ENCODE measurements at regions not wholly inside any gene's neighbourhood (a gene's known extent, or its start where the extent isn't known, plus 50 kb on each side); places are given as distances from the start of the nearest gene placed in this dataset.

- no peak overlapping the region for H3K4me3 Mint-ChIP-seq
- intact Hi-C loops (cut with micrococcal nuclease): no loop called here
- DNase-seq: no peak
- no peak overlapping the region for H3K27ac Mint-ChIP-seq
- no peaks in the 10 kb centered on the region for H3K4me1 Mint-ChIP-seq (ENCODE audit: low read depth)
- ChIA-PET POLR2A (no interaction called here), CTCF (no interaction called here)
- peaks cover 8% of the 10 kb centered on the region for H3K9me3 Mint-ChIP-seq
- H3K27me3 Mint-ChIP-seq: no peaks in the 10 kb centered on the region
- no peaks in the 10 kb centered on the region for H3K36me3 Mint-ChIP-seq
Observed at GRCh38 chr2:83058683-83059082, 1400.4 kb downstream of the SUCLG1 start.

DNA sequence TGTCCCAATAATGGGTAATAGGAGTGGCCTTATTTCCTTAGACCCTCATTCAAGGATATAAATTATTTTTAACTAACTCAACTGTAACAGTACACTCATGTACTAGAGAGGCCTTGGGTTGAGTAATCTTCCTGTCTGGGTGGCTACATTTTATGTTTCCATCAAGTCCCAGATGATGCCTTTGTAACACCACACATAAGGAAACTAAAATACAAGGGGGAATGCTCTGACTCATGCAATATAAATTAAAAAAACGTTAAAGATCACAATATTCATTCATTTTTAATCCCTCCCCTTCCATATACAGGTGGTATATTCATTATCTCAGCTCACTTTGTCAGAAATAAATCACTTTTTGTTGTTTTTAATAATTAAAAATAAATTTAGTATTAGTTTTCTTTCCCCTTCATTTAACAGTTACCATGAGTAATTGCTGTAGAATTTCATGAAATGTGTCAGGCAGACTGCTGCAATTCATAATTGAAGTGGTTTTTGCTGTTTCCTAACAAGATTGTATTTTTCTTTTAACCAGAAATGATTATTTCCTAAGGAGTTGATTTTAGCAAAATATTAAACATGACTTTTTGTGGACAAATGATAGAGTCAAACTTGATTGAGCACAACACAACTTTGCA is 1403.6 kb downstream of the SUCLG1 start:
- CTCF ChIA-PET: no interaction called here

GRCh38 chr2:83054751-83055150 is 1404.3 kb downstream of the SUCLG1 start:
- no peaks in the 10 kb centered on the region for H3K36me3 Mint-ChIP-seq
- ChIA-PET POLR2A (no interaction called here), CTCF (no interaction called here)
- no peak overlapping the region for H3K27ac Mint-ChIP-seq
- no peaks in the 10 kb centered on the region for H3K4me1 Mint-ChIP-seq (ENCODE audit: low read depth)
- no peak overlapping the region for H3K4me3 Mint-ChIP-seq
- DNase-seq: no peak
- intact Hi-C loops (cut with micrococcal nuclease): no loop called here
- no peaks in the 10 kb centered on the region for H3K27me3 Mint-ChIP-seq
- peaks cover 6% of the 10 kb centered on the region for H3K9me3 Mint-ChIP-seq

More for the DNA sequence above, 1403.6 kb downstream of the SUCLG1 start:
- Mint-ChIP-seq H3K4me1 (ENCODE audit: low read depth) (no peaks in the 10 kb centered on the region), H3K36me3 (no peaks in the 10 kb centered on the region), H3K27me3 (no peaks in the 10 kb centered on the region), H3K4me3 (no peak overlapping the region), H3K27ac (no peak overlapping the region), H3K9me3 (peaks cover 6% of the 10 kb centered on the region)
- POLR2A ChIA-PET: no interaction called here
- intact Hi-C loops (cut with micrococcal nuclease): no loop called here
- DNase-seq: no peak

DNA sequence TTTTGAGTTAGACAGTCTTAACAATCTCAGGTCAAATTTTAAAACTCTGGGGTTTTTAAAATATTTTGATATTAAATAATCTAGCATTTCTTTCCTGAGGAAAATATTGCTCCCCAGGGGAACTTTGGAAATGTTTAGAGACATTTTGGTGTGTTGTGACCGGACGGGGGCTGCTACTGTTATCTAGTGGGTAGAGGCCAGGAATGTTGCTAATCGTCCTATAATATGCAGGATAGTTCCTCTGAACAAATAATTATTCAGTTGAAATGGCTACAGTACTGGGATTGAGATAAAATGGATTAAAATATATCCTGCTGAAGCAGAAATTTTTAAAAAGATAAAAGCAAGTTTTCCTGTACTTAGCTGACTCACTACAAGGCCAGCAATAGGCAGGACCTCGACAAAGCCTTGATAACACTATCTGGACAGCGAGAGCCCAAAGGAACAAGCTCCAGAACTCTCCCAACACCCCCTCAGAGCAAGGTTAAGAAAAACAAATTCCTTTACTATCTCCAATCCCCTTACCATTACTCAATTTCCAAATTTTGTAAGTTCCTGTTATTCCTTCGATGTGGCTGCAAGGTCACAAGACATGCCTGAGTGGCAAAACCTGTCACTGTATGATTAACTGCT is 1407.4 kb downstream of the SUCLG1 start:
- Mint-ChIP-seq H3K27me3 (no peaks in the 10 kb centered on the region), H3K4me1 (ENCODE audit: low read depth) (no peaks in the 10 kb centered on the region), H3K9me3 (no peaks in the 10 kb centered on the region), H3K27ac (no peak overlapping the region), H3K36me3 (no peaks in the 10 kb centered on the region), H3K4me3 (no peak overlapping the region)
- intact Hi-C loops (cut with micrococcal nuclease): no loop called here
- ChIA-PET CTCF (no interaction called here), POLR2A (no interaction called here)
- no peak for DNase-seq

GRCh38 chr2:83042053-83042452 is 1417.0 kb downstream of the SUCLG1 start:
- ChIA-PET POLR2A (no interaction called here), CTCF (no interaction called here)
- H3K27ac Mint-ChIP-seq: no peak overlapping the region
- no peaks in the 10 kb centered on the region for H3K36me3 Mint-ChIP-seq
- peaks cover 7% of the 10 kb centered on the region for H3K9me3 Mint-ChIP-seq
- H3K4me3 Mint-ChIP-seq: no peak overlapping the region
- DNase-seq: no peak
- H3K27me3 Mint-ChIP-seq: no peaks in the 10 kb centered on the region
- H3K4me1 Mint-ChIP-seq (ENCODE audit: low read depth): no peaks in the 10 kb centered on the region
- intact Hi-C loops (cut with micrococcal nuclease): no loop called here

- Mint-ChIP-seq H3K27me3 (no peaks in the 10 kb centered on the region), H3K4me3 (no peak overlapping the region), H3K9me3 (peaks cover 17% of the 10 kb centered on the region), H3K36me3 (no peaks in the 10 kb centered on the region), H3K4me1 (ENCODE audit: low read depth) (no peaks in the 10 kb centered on the region), H3K27ac (no peak overlapping the region)
- DNase-seq: no peak
- POLR2A ChIA-PET: no interaction called here
- CTCF ChIA-PET: no interaction called here
- intact Hi-C loops (cut with micrococcal nuclease): no loop called here
Observed at GRCh38 chr2:83022631-83023210, 1436.4 kb downstream of the SUCLG1 start.

GRCh38 chr2:83017366-83018090 is 1441.6 kb downstream of the SUCLG1 start:
- intact Hi-C loops (cut with micrococcal nuclease): no loop called here
- no peaks in the 10 kb centered on the region for H3K4me1 Mint-ChIP-seq (ENCODE audit: low read depth)
- no peaks in the 10 kb centered on the region for H3K27me3 Mint-ChIP-seq
- no peak for DNase-seq
- no peaks in the 10 kb centered on the region for H3K36me3 Mint-ChIP-seq
- peaks cover 17% of the 10 kb centered on the region for H3K9me3 Mint-ChIP-seq
- POLR2A ChIA-PET: no interaction called here
- CTCF ChIA-PET: no interaction called here
- no peak overlapping the region for H3K27ac Mint-ChIP-seq
- no peak overlapping the region for H3K4me3 Mint-ChIP-seq

DNA sequence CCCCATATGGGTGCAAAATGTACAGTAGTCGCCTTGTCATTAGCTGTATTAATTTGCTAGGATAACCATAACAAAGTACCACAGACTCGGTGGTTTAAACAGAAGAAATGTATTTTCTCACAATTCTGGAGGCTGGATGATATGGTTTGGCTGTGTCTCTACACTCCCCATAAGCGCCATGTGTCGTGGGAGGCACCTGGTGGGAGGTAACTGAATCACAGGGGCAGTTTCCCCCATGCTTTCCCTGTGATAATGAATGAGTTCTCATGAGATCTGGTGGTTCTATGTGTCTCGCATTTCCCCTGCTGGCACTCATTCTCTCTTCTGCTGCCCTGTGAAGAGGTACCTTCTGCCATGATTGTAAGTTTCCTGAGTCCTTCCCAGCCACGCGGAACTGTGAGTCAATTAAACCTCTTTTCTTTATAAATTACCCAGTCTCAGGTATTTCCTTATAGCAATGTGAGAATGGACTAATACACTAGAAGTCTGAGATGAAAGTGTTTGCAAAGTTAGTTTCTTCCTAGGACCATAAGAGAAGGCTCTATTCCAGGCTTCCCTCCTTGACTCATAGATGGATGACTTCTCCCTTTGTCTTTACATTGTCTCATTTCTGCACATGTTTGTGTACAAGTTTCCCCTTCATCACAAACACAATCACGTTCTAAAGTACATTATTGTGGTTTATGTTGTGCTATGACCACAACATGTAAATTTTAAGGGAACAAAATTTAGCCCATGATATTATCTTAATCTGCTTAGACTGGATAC is 1442.6 kb downstream of the SUCLG1 start:
- no peaks in the 10 kb centered on the region for H3K36me3 Mint-ChIP-seq
- no peaks in the 10 kb centered on the region for H3K4me1 Mint-ChIP-seq (ENCODE audit: low read depth)
- DNase-seq: no peak
- H3K4me3 Mint-ChIP-seq: no peak overlapping the region
- ChIA-PET POLR2A (no interaction called here), CTCF (no interaction called here)
- H3K27ac Mint-ChIP-seq: no peak overlapping the region
- no peaks in the 10 kb centered on the region for H3K27me3 Mint-ChIP-seq
- intact Hi-C loops (cut with micrococcal nuclease): no loop called here
- peaks cover 17% of the 10 kb centered on the region for H3K9me3 Mint-ChIP-seq

DNA sequence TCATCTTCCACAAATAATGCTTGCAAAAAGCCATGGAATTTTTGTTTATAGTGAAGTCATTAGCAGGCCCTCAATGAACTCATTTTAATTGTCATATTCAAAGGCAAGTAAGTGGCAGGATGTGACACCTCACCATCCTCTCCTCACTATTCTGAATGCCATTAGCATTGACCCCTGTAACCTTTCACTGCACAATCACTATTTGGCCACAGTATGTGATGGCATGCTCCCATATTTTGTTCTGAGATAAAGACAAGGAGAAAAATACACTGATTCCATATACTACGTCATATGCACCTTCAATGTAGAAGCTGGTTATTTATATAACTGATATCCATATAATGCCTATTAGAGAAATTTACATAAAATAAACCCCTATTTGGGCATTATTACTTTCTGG is 1443.2 kb downstream of the SUCLG1 start:
- H3K4me3 Mint-ChIP-seq: no peak overlapping the region
- H3K36me3 Mint-ChIP-seq: no peaks in the 10 kb centered on the region
- no peak for DNase-seq
- POLR2A ChIA-PET: no interaction called here
- H3K27me3 Mint-ChIP-seq: no peaks in the 10 kb centered on the region
- intact Hi-C loops (cut with micrococcal nuclease): no loop called here
- H3K27ac Mint-ChIP-seq: no peak overlapping the region
- no peaks in the 10 kb centered on the region for H3K4me1 Mint-ChIP-seq (ENCODE audit: low read depth)
- H3K9me3 Mint-ChIP-seq: peaks cover 15% of the 10 kb centered on the region
- CTCF ChIA-PET: no interaction called here

- Mint-ChIP-seq H3K36me3 (no peaks in the 10 kb centered on the region), H3K27ac (no peak overlapping the region), H3K4me1 (ENCODE audit: low read depth) (no peaks in the 10 kb centered on the region), H3K9me3 (peaks cover 11% of the 10 kb centered on the region), H3K4me3 (no peak overlapping the region), H3K27me3 (no peaks in the 10 kb centered on the region)
- POLR2A ChIA-PET: no interaction called here
- intact Hi-C loops (cut with micrococcal nuclease): no loop called here
- CTCF ChIA-PET: no interaction called here
- DNase-seq: no peak
Observed at GRCh38 chr2:83015035-83015715, 1443.9 kb downstream of the SUCLG1 start.

DNA sequence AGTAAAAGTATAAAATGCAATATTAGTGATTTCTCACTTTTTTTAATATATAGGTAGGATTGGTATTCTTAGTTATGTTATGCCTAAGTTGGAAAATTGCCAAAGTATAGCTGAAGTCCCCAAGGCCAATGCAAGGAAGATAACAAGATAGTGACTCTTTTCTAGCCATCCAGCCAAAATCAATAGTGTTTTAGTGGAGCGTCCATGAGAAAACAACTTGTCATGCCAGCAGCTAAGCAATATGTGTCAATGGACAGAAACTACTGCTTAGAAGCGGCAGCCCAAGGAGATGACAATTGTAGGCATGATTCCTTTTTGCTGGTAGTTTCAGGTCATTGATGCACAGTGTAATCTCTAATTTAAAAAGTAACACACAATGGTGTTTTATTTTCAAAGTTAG is 1444.6 kb downstream of the SUCLG1 start:
- H3K4me3 Mint-ChIP-seq: no peak overlapping the region
- POLR2A ChIA-PET: no interaction called here
- peaks cover 11% of the 10 kb centered on the region for H3K9me3 Mint-ChIP-seq
- intact Hi-C loops (cut with micrococcal nuclease): no loop called here
- CTCF ChIA-PET: no interaction called here
- DNase-seq: no peak
- H3K27me3 Mint-ChIP-seq: no peaks in the 10 kb centered on the region
- H3K4me1 Mint-ChIP-seq (ENCODE audit: low read depth): no peaks in the 10 kb centered on the region
- H3K36me3 Mint-ChIP-seq: no peaks in the 10 kb centered on the region
- no peak overlapping the region for H3K27ac Mint-ChIP-seq

GRCh38 chr2:83006961-83007360 is 1452.1 kb downstream of the SUCLG1 start:
- Mint-ChIP-seq H3K27ac (no peak overlapping the region), H3K9me3 (peaks cover 2% of the 10 kb centered on the region), H3K4me1 (ENCODE audit: low read depth) (no peaks in the 10 kb centered on the region), H3K4me3 (no peak overlapping the region), H3K27me3 (no peaks in the 10 kb centered on the region), H3K36me3 (no peaks in the 10 kb centered on the region)
- intact Hi-C loops (cut with micrococcal nuclease): no loop called here
- ChIA-PET POLR2A (no interaction called here), CTCF (no interaction called here)
- no peak for DNase-seq

Data from activated CD4-positive, alpha-beta memory T cell treated with anti-CD3 and anti-CD28 coated beads for 36 hours (primary cell).